Trophoblast cell (in vitro differentiated cells and primary cell): ENCODE measurements at regions not wholly inside any gene's neighbourhood (a gene's known extent, or its start where the extent isn't known, plus 50 kb on each side); places are given as distances from the start of the nearest gene placed in this dataset.

Experiments
- DNase-seq, 2 donors: peaks; one replicate each; pipeline ENCODE4 v3.0.0-alpha.2; 2016
- H2AFZ ChIP-seq: 2 replicates; pipeline ENCODE4 v1.6.1; 2013; ENCODE audit warnings: low read length, moderate library complexity, mild to moderate bottlenecking; ENCODE audit not compliant: insufficient read depth, poor library complexity
- H2AK5ac ChIP-seq: 2 replicates; pipeline ENCODE4 v1.6.1; 2013; ENCODE audit warnings: mild to moderate bottlenecking, low read length
- H2BK120ac ChIP-seq: 2 replicates; pipeline ENCODE4 v1.6.1; 2013; ENCODE audit warnings: low read length, mild to moderate bottlenecking, moderate library complexity; ENCODE audit not compliant: insufficient read depth, poor library complexity
- H2BK12ac ChIP-seq: 2 replicates; pipeline ENCODE4 v1.6.1; 2013; ENCODE audit warnings: mild to moderate bottlenecking, low read length, moderate library complexity
- H2BK5ac ChIP-seq: 2 replicates; pipeline ENCODE4 v1.6.1; 2013; ENCODE audit warnings: low read length, low read depth, moderate library complexity, mild to moderate bottlenecking; ENCODE audit not compliant: poor library complexity
- H3K14ac ChIP-seq: 2 replicates; pipeline ENCODE4 v1.6.1; 2013; ENCODE audit warnings: mild to moderate bottlenecking, low read length
- H3K18ac ChIP-seq: 2 replicates; pipeline ENCODE4 v1.6.1; 2013; ENCODE audit warnings: mild to moderate bottlenecking, low read length
- H3K23ac ChIP-seq: 2 replicates; pipeline ENCODE4 v1.6.1; 2013; ENCODE audit warnings: low read length
- H3K27ac ChIP-seq: 2 replicates; pipeline ENCODE4 v1.5.1; 2013; ENCODE audit warnings: low read depth, mild to moderate bottlenecking, inconsistent platforms, low read length, moderate library complexity
- H3K27me3 ChIP-seq: 2 replicates; pipeline ENCODE4 v1.6.1; 2013; ENCODE audit warnings: inconsistent platforms, mild to moderate bottlenecking, low read length, moderate library complexity; ENCODE audit not compliant: insufficient read depth
- H3K36me3 ChIP-seq, 2 experiments: 1 replicate in 1 of 2; 2 replicates in 1 of 2; pipeline ENCODE4 v1.6.1; 2013; ENCODE audit warnings: low read length in 2 of 2, mild to moderate bottlenecking in 2 of 2, moderate library complexity in 1 of 2; ENCODE audit not compliant: insufficient read depth in 2 of 2, control insufficient read depth in 1 of 2
- H3K4ac ChIP-seq: 2 replicates; pipeline ENCODE4 v1.6.1; 2013; ENCODE audit warnings: low read depth, mild to moderate bottlenecking, low read length, moderate library complexity
- H3K4me1 ChIP-seq, 2 experiments: 1 replicate in 1 of 2; 2 replicates in 1 of 2; pipeline ENCODE4 v1.6.1; 2013; ENCODE audit warnings: low read length in 2 of 2, mild to moderate bottlenecking in 2 of 2, moderate library complexity in 1 of 2; ENCODE audit not compliant: insufficient read depth in 2 of 2, control insufficient read depth in 1 of 2
- H3K4me2 ChIP-seq: 2 replicates; pipeline ENCODE4 v1.6.1; 2013; ENCODE audit warnings: inconsistent platforms, mild to moderate bottlenecking, low read length, moderate library complexity
- H3K4me3 ChIP-seq: 2 replicates; pipeline ENCODE4 v1.5.1; 2013; ENCODE audit warnings: mild to moderate bottlenecking, low read depth, low read length, inconsistent platforms
- H3K79me1 ChIP-seq: one replicate; pipeline ENCODE4 v1.6.1; 2013; ENCODE audit warnings: low read length
- H3K79me2 ChIP-seq: 2 replicates; pipeline ENCODE4 v1.6.1; 2013; ENCODE audit warnings: low read length, mild to moderate bottlenecking; ENCODE audit not compliant: control insufficient read depth, insufficient read depth, poor library complexity
- H3K9ac ChIP-seq: 2 replicates; pipeline ENCODE4 v1.6.1; 2013; ENCODE audit warnings: mild to moderate bottlenecking, low read length
- H3K9me3 ChIP-seq: 2 replicates; pipeline ENCODE4 v1.6.1; 2013; ENCODE audit warnings: low read depth, mild to moderate bottlenecking, control low read depth, inconsistent platforms, low read length; ENCODE audit not compliant: insufficient read depth
- H4K12ac ChIP-seq: 2 replicates; pipeline ENCODE4 v1.6.1; 2013; ENCODE audit warnings: low read depth, mild to moderate bottlenecking, low read length, moderate library complexity
- H4K8ac ChIP-seq: 2 replicates; pipeline ENCODE4 v1.6.1; 2013; ENCODE audit warnings: low read depth, mild to moderate bottlenecking, low read length, moderate library complexity
- H4K91ac ChIP-seq: one replicate; pipeline ENCODE4 v1.6.1; 2013; ENCODE audit warnings: low read depth, mild to moderate bottlenecking, low read length, moderate library complexity
- WGBS: extraction: QIAGEN DNeasy Blood & Tissue Kit; methylation state at CpG from one replicate; pipeline ENCODE4 v1.1.7; 2013; ENCODE audit warnings: missing lambda C conversion rate; ENCODE audit not compliant: insufficient read length, insufficient coverage; ENCODE audit errors: extremely low coverage; 5-methylcytosine and 5-hydroxymethylcytosine counted together

DNA sequence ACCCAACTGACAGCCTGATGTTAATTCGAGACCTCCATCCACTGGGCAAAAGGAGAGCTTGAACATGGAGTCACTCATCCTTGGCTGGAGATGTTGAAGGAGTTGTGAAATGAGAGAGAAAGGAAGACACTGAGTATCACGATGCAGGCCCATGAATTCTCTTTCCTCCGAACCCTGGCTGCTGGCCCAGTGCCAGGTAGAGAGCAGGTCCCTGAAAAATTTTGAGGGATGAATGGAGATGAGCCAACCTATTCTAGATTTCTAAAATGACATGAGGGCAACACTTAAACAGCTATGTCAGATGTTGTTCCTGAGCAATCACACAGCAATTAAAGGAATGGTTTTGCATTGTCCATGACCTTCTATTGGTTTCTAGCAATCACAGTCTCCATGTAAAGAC lies 355.1 kb upstream of the ZMIZ1 start:
- Histone ChIP-seq H4K91ac (no peak overlapping the region), H2AFZ (no peak overlapping the region)

DNA sequence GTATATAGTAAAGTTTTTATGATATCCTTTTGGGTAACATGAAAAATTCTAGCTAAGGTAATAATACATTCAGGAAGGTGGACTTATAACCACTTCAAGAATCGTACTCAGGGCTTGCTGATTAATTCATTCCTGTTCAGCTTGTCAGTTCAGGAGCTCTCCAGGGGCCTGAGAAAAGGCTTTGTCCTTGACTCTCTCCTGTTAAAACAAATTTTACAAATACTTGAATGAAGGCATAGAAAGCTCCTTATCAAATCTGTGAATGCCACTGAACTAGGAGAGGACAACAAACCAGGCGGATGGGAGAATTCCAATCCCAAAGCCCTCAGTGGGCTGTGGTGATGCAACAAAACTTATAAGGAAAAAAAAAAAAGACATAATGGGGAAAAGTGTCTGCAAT lies 354.5 kb upstream of the ZMIZ1 start:
- Histone ChIP-seq H3K9me3 (no peaks in the 10 kb centered on the region), H3K79me2 (no peaks in the 10 kb centered on the region), H3K27me3 (no peaks in the 10 kb centered on the region), H3K4ac (no peak overlapping the region), H3K18ac (no peak overlapping the region), H3K4me1 (no peaks in the 10 kb centered on the region), H3K4me2 (no peak overlapping the region), H3K9ac (no peak overlapping the region), H3K4me3 (no peak overlapping the region), H2BK12ac (no peak overlapping the region), H2AFZ (no peak overlapping the region), H3K23ac (no peak overlapping the region), H3K36me3 (no peaks in the 10 kb centered on the region), H2BK120ac (no peak overlapping the region), H2AK5ac (no peak overlapping the region), H4K8ac (no peak overlapping the region), H4K91ac (no peak overlapping the region), H4K12ac (no peak overlapping the region), H3K14ac (no peak overlapping the region), H3K27ac (no peak overlapping the region), H2BK5ac (no peak overlapping the region), H3K79me1 (no peaks in the 10 kb centered on the region)
- no CpG with 5 or more reads among the region's 2 CpGs for WGBS
- DNase-seq, result no peak

More for the DNA sequence above, 355.1 kb upstream of the ZMIZ1 start:
- no peaks in the 10 kb centered on the region for H3K4me1 ChIP-seq
- no peaks in the 10 kb centered on the region for H3K27me3 ChIP-seq
- H3K27ac ChIP-seq, result no peak overlapping the region
- H2BK5ac ChIP-seq, result no peak overlapping the region
- no peaks in the 10 kb centered on the region for H3K36me3 ChIP-seq
- no peak overlapping the region for H2BK120ac ChIP-seq
- no peak overlapping the region for H3K14ac ChIP-seq
- H3K23ac ChIP-seq, result no peak overlapping the region
- H2AK5ac ChIP-seq, result no peak overlapping the region
- H3K18ac ChIP-seq, result no peak overlapping the region
- no peak overlapping the region for H3K4me3 ChIP-seq
- no peaks in the 10 kb centered on the region for H3K79me1 ChIP-seq
- H4K12ac ChIP-seq, result no peak overlapping the region
- H3K4me2 ChIP-seq, result no peak overlapping the region
- H2BK12ac ChIP-seq, result no peak overlapping the region
- no peak overlapping the region for H3K4ac ChIP-seq
- no peak overlapping the region for H4K8ac ChIP-seq
- no peak overlapping the region for H3K9ac ChIP-seq
- H3K79me2 ChIP-seq, result no peaks in the 10 kb centered on the region
- no CpG with 5 or more reads among the region's 3 CpGs for whole genome bisulfite sequencing
- no peaks in the 10 kb centered on the region for H3K9me3 ChIP-seq
- DNase-seq, result no peak

DNA sequence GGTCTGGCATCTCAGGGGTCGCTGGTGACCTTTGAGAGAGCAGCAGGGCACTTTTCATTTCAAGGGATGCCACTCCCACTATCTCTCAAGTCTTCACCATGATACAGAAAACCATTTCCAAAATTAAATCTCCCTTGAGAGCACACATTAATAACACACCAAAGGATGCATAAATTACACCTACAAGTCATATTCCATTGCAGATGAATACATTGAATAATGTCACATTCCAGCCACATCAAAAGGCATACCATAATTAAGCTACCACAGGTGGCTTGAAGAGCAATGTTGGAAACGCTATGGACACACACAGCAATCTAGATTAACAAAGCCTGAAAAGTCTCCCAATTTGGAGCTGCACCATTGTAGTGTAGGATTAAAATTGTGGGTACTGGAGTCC lies 353.3 kb upstream of the ZMIZ1 start:
- H3K79me1 ChIP-seq, result no peaks in the 10 kb centered on the region
- no peak overlapping the region for H4K8ac ChIP-seq
- H3K36me3 ChIP-seq, result no peaks in the 10 kb centered on the region
- no peak overlapping the region for H2BK5ac ChIP-seq
- no peak overlapping the region for H4K12ac ChIP-seq
- no peak overlapping the region for H3K27ac ChIP-seq
- peaks cover 4% of the 10 kb centered on the region for H3K9me3 ChIP-seq
- no CpG with 5 or more reads among the region's 2 CpGs for WGBS
- H3K18ac ChIP-seq, result no peak overlapping the region
- no peak overlapping the region for H2AFZ ChIP-seq
- H3K9ac ChIP-seq, result no peak overlapping the region
- no peak overlapping the region for H4K91ac ChIP-seq
- H3K4ac ChIP-seq, result no peak overlapping the region
- no peak overlapping the region for H3K4me3 ChIP-seq
- DNase-seq, result no peak
- no peaks in the 10 kb centered on the region for H3K4me1 ChIP-seq
- H2BK120ac ChIP-seq, result no peak overlapping the region
- H3K79me2 ChIP-seq, result no peaks in the 10 kb centered on the region
- no peaks in the 10 kb centered on the region for H3K27me3 ChIP-seq
- H2AK5ac ChIP-seq, result no peak overlapping the region
- no peak overlapping the region for H3K4me2 ChIP-seq
- no peak overlapping the region for H2BK12ac ChIP-seq
- H3K23ac ChIP-seq, result no peak overlapping the region
- no peak overlapping the region for H3K14ac ChIP-seq

DNA sequence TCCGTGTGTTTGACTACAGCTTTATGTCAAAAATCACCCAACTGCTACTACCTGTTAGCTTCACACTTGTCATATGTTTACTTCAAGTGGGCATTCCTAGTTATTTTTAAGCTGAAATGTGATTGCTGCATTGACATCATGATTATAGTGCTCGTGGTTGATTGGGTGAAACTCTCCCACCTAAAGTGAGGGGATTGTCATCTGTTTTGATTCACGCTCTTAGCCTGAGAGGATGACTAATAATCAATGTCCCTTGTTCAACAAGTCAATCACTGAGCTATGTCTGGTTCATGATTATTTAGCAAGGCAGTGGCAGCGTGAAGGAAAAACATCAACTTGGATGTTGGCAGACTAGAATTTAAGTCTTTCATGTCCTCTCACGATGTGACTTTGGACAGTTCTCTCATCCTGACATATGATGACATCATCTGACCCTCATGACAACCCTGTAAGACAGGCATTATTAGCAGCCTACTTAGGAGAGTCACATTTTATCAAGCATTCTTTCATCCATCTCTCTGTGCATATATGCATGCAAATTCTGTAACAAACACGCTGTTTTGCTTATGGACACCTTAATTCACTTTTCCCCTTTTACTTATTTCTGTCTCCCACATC lies 352.6 kb upstream of the ZMIZ1 start:
- peaks cover 4% of the 10 kb centered on the region for H3K9me3 ChIP-seq
- H3K4me2 ChIP-seq, result no peak overlapping the region
- H2BK120ac ChIP-seq, result no peak overlapping the region
- H3K4ac ChIP-seq, result no peak overlapping the region
- no peaks in the 10 kb centered on the region for H3K79me1 ChIP-seq
- H3K27me3 ChIP-seq, result no peaks in the 10 kb centered on the region
- H4K12ac ChIP-seq, result no peak overlapping the region
- no peak for DNase-seq
- H3K4me3 ChIP-seq, result no peak overlapping the region
- H3K27ac ChIP-seq, result no peak overlapping the region
- WGBS, result no CpG with 5 or more reads among the region's 6 CpGs
- H3K36me3 ChIP-seq, result no peaks in the 10 kb centered on the region
- no peak overlapping the region for H3K23ac ChIP-seq
- no peak overlapping the region for H3K18ac ChIP-seq
- no peak overlapping the region for H4K8ac ChIP-seq
- H2AFZ ChIP-seq, result no peak overlapping the region
- H2AK5ac ChIP-seq, result no peak overlapping the region
- H3K9ac ChIP-seq, result no peak overlapping the region
- no peak overlapping the region for H2BK5ac ChIP-seq
- H4K91ac ChIP-seq, result no peak overlapping the region
- H3K14ac ChIP-seq, result no peak overlapping the region
- H2BK12ac ChIP-seq, result no peak overlapping the region
- no peaks in the 10 kb centered on the region for H3K79me2 ChIP-seq
- H3K4me1 ChIP-seq, result no peaks in the 10 kb centered on the region
